ENCODE measurements at regions not wholly inside any gene's neighbourhood (a gene's known extent, or its start where the extent isn't known, plus 50 kb on each side); places are given as distances from the start of the nearest gene placed in this dataset.

GRCh38 chr5:117504305-117504704 lies 929.7 kb upstream of the SEMA6A start:
- DNase-seq (no peak), ATAC-seq (no peak)

- no peak for ATAC-seq
- no peak for DNase-seq
Measured at GRCh38 chr5:117497601-117498000, 923.0 kb upstream of the SEMA6A start.

GRCh38 chr5:117496801-117497200 lies 922.2 kb upstream of the SEMA6A start:
- no peak for ATAC-seq
- DNase-seq = no peak

- DNase-seq (no peak), ATAC-seq (no peak)
Measured at GRCh38 chr5:117494188-117494587, 919.6 kb upstream of the SEMA6A start.

GRCh38 chr5:117488976-117489500 lies 914.4 kb upstream of the SEMA6A start:
- ATAC-seq (no peak), DNase-seq (no peak)

GRCh38 chr5:117487556-117487955 lies 912.9 kb upstream of the SEMA6A start:
- no peak for DNase-seq
- no peak for ATAC-seq

- DNase-seq = no peak
- no peak for ATAC-seq
Measured at GRCh38 chr5:117486879-117487391, 912.3 kb upstream of the SEMA6A start.

GRCh38 chr5:117486261-117486660 lies 911.6 kb upstream of the SEMA6A start:
- DNase-seq (no peak), ATAC-seq (no peak)

- ATAC-seq (no peak), DNase-seq (no peak)
Measured at GRCh38 chr5:117475919-117476318, 901.3 kb upstream of the SEMA6A start.

GRCh38 chr5:117473165-117473564 lies 898.5 kb upstream of the SEMA6A start:
- DNase-seq (no peak), ATAC-seq (no peak)

- no peak for ATAC-seq
- DNase-seq = no peak
Measured at GRCh38 chr5:117463881-117464570, 889.4 kb upstream of the SEMA6A start.

GRCh38 chr5:117461966-117462365 lies 887.3 kb upstream of the SEMA6A start:
- no peak for ATAC-seq
- no peak for DNase-seq

- ATAC-seq (no peak), DNase-seq (no peak)
Measured at GRCh38 chr5:117461403-117461802, 886.8 kb upstream of the SEMA6A start.

GRCh38 chr5:117457656-117458055 lies 883.0 kb upstream of the SEMA6A start:
- DNase-seq (no peak), ATAC-seq (no peak)

GRCh38 chr5:117456866-117457470 lies 882.3 kb upstream of the SEMA6A start:
- ATAC-seq = no peak
- no peak for DNase-seq

GRCh38 chr5:117455236-117456233 lies 880.9 kb upstream of the SEMA6A start:
- DNase-seq = no peak
- no peak for ATAC-seq

- ATAC-seq (peak; percentile 46), DNase-seq (peak; percentile 40)
Measured at GRCh38 chr5:117454716-117455212, 880.1 kb upstream of the SEMA6A start.

GRCh38 chr5:117436846-117437245 lies 862.2 kb upstream of the SEMA6A start:
- no peak for DNase-seq
- ATAC-seq = no peak

- no peak for ATAC-seq
- no peak for DNase-seq
Measured at GRCh38 chr5:117435203-117435602, 860.6 kb upstream of the SEMA6A start.

- DNase-seq (no peak), ATAC-seq (no peak)
Measured at GRCh38 chr5:117434254-117434653, 859.6 kb upstream of the SEMA6A start.

- ATAC-seq = no peak
- DNase-seq = no peak
Measured at GRCh38 chr5:117433818-117434217, 859.2 kb upstream of the SEMA6A start.

- no peak for ATAC-seq
- DNase-seq = no peak
Measured at GRCh38 chr5:117431091-117431490, 856.5 kb upstream of the SEMA6A start.

All from stimulated activated naive CD8-positive, alpha-beta T cell treated with anti-CD3 and anti-CD28 coated beads, Interleukin-15, Interleukin-2, amounts not matched to agents 100 U/mL and 50 U/mL, for 24 hours (primary cell).